DOHH2 (cell line): ENCODE measurements at regions not wholly inside any gene's neighbourhood (a gene's known extent, or its start where the extent isn't known, plus 50 kb on each side); places are given as distances from the start of the nearest gene placed in this dataset.

ENCODE experiments used
- H3F3A ChIP-seq: fragments of 200-600 bp; sonication (generic), shearing (Covaris generic); 2 replicates; pipeline ENCODE4 v1.6.0; 2016; ENCODE audit warnings: antibody characterized with exemption, mild to moderate bottlenecking; ENCODE audit not compliant: control insufficient read depth, insufficient read depth
- H3K27ac ChIP-seq: fragments of 200-600 bp; sonication (generic); 2 replicates; pipeline ENCODE4 v1.5.1; 2014; ENCODE audit warnings: low read depth, mild to moderate bottlenecking, low read length, moderate library complexity
- H3K27me3 ChIP-seq: fragments of 200-600 bp; sonication (generic); 2 replicates; pipeline ENCODE4 v1.6.1; 2014; ENCODE audit warnings: mild to moderate bottlenecking, low read length, mixed read lengths; ENCODE audit not compliant: control insufficient read depth
- H3K36me3 ChIP-seq: fragments of 200-600 bp; sonication (generic); 2 replicates; pipeline ENCODE4 v1.6.1; 2014; ENCODE audit warnings: mild to moderate bottlenecking, low read length, moderate library complexity, mixed read lengths; ENCODE audit not compliant: control insufficient read depth
- H3K4me1 ChIP-seq: fragments of 200-600 bp; sonication (generic); 2 replicates; pipeline ENCODE4 v1.6.1; 2014; ENCODE audit warnings: mild to moderate bottlenecking, low read length, mixed read lengths; ENCODE audit not compliant: control insufficient read depth
- H3K4me2 ChIP-seq: fragments of 200-600 bp; sonication (generic); 2 replicates; pipeline ENCODE4 v1.6.0; 2014; ENCODE audit warnings: mild to moderate bottlenecking, low read length, moderate library complexity
- H3K4me3 ChIP-seq: fragments of 200-600 bp; sonication (generic); 2 replicates; pipeline ENCODE4 v1.5.1; 2014; ENCODE audit warnings: mild to moderate bottlenecking, low read length, mixed read lengths
- H3K79me2 ChIP-seq: fragments of 200-600 bp; sonication (generic); 2 replicates; pipeline ENCODE4 v1.6.1; 2014; ENCODE audit warnings: mild to moderate bottlenecking, low read length, mixed read lengths; ENCODE audit not compliant: control insufficient read depth
- H3K9me2 ChIP-seq: fragments of 200-600 bp; sonication (generic); replicated peaks from 2 replicates; pipeline ENCODE4 v1.6.1; 2014; ENCODE audit warnings: mild to moderate bottlenecking, low read length, mixed read lengths; ENCODE audit not compliant: control insufficient read depth
- H3K9me3 ChIP-seq: fragments of 200-600 bp; sonication (generic); 2 replicates; pipeline ENCODE4 v1.6.1; 2014; ENCODE audit warnings: antibody characterized with exemption, low read length, mixed read lengths; ENCODE audit not compliant: control insufficient read depth, insufficient read depth
- H4K20me1 ChIP-seq: fragments of 200-600 bp; sonication (generic); 2 replicates; pipeline ENCODE4 v1.6.0; 2014; ENCODE audit warnings: low read depth, mild to moderate bottlenecking, antibody characterized with exemption, low read length, moderate library complexity; ENCODE audit not compliant: control insufficient read depth, insufficient read depth
- EZH2phosphoT487 ChIP-seq: fragments of 200-600 bp; sonication (generic); IDR thresholded peaks from 2 replicates; pipeline ENCODE4 v1.6.1; 2017; ENCODE audit warnings: borderline replicate concordance, mild to moderate bottlenecking, antibody characterized with exemption, low read length, moderate library complexity, mixed read lengths
- TF ChIP-seq, protein P1 (sequence below): fragments of 200-600 bp; sonication (generic); IDR thresholded peaks from one replicate; pipeline ENCODE4 v1.5.1; 2014; ENCODE audit warnings: antibody characterized with exemption, mild to moderate bottlenecking, low read depth, low read length; ENCODE audit not compliant: poor library complexity, severe bottlenecking

GRCh38 chr1:56331892-56332567, 247.3 kb downstream of the PLPP3 start:
- H3K36me3 ChIP-seq: no peaks in the 10 kb centered on the region
- no peaks in the 10 kb centered on the region for H3K79me2 ChIP-seq
- no peak overlapping the region for H3K27ac ChIP-seq
- no peak overlapping the region for H3K4me2 ChIP-seq
- no peaks in the 10 kb centered on the region for H3K9me2 ChIP-seq
- H4K20me1 ChIP-seq: no peaks in the 10 kb centered on the region
- TF ChIP-seq EZH2phosphoT487: no peak
- H3K4me1 ChIP-seq: no peaks in the 10 kb centered on the region
- H3K27me3 ChIP-seq: no peaks in the 10 kb centered on the region
- H3K4me3 ChIP-seq: no peak overlapping the region
- H3F3A ChIP-seq: no peaks in the 10 kb centered on the region
- no peaks in the 10 kb centered on the region for H3K9me3 ChIP-seq

DNA sequence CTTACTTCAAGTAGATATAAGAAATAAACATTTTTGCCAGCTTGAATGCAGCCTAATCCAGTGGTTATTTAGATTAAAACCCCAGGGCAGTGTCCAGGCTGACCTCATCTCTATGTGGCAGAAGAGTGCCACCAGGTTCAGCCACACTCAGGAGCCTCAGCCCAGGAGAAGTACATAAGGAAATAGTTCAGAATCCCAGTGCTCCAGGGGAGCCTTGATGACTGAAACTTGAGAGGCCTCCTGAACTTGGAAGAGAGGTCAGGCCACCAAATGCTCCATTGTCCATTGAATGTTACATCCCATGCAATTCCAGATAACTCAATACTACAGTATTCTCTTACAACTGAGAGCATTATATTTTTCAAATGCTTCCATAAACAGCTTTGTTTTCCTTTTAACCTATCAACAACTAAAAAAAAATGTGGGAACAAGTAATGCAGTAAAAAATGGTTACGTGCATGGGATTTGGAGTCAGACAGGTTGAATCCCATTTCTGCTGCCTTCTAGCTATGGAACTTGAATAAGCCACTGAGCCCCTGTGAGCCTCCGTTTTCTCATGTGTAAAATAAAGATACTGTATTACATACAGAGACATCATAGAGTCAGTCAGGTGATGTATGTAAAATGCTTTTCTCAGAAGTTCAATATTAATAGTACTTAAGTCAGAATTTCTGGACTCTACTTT, 248.0 kb downstream of the PLPP3 start:
- no peak for TF ChIP-seq EZH2phosphoT487
- TF ChIP-seq, protein P1, sequence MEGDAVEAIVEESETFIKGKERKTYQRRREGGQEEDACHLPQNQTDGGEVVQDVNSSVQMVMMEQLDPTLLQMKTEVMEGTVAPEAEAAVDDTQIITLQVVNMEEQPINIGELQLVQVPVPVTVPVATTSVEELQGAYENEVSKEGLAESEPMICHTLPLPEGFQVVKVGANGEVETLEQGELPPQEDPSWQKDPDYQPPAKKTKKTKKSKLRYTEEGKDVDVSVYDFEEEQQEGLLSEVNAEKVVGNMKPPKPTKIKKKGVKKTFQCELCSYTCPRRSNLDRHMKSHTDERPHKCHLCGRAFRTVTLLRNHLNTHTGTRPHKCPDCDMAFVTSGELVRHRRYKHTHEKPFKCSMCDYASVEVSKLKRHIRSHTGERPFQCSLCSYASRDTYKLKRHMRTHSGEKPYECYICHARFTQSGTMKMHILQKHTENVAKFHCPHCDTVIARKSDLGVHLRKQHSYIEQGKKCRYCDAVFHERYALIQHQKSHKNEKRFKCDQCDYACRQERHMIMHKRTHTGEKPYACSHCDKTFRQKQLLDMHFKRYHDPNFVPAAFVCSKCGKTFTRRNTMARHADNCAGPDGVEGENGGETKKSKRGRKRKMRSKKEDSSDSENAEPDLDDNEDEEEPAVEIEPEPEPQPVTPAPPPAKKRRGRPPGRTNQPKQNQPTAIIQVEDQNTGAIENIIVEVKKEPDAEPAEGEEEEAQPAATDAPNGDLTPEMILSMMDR: no peak
- H3K27ac ChIP-seq: no peak overlapping the region
- H3K27me3 ChIP-seq: no peaks in the 10 kb centered on the region
- H3K4me1 ChIP-seq: no peaks in the 10 kb centered on the region
- H3F3A ChIP-seq: no peaks in the 10 kb centered on the region
- H3K4me3 ChIP-seq: no peak overlapping the region
- H3K9me3 ChIP-seq: no peaks in the 10 kb centered on the region
- no peaks in the 10 kb centered on the region for H4K20me1 ChIP-seq
- no peaks in the 10 kb centered on the region for H3K79me2 ChIP-seq
- no peak overlapping the region for H3K4me2 ChIP-seq
- H3K9me2 ChIP-seq: no peaks in the 10 kb centered on the region
- no peaks in the 10 kb centered on the region for H3K36me3 ChIP-seq

- no peak overlapping the region for H3K4me3 ChIP-seq
- H3K4me1 ChIP-seq: no peaks in the 10 kb centered on the region
- H3K36me3 ChIP-seq: no peaks in the 10 kb centered on the region
- H4K20me1 ChIP-seq: no peaks in the 10 kb centered on the region
- H3K79me2 ChIP-seq: no peaks in the 10 kb centered on the region
- H3K9me2 ChIP-seq: no peaks in the 10 kb centered on the region
- no peak overlapping the region for H3K4me2 ChIP-seq
- H3K9me3 ChIP-seq: no peaks in the 10 kb centered on the region
- TF ChIP-seq, protein P1: no peak
- no peak for TF ChIP-seq EZH2phosphoT487
- no peaks in the 10 kb centered on the region for H3F3A ChIP-seq
- H3K27me3 ChIP-seq: no peaks in the 10 kb centered on the region
- H3K27ac ChIP-seq: no peak overlapping the region
These were observed 248.9 kb downstream of the PLPP3 start for GRCh38 chr1:56330391-56331026.

DNA sequence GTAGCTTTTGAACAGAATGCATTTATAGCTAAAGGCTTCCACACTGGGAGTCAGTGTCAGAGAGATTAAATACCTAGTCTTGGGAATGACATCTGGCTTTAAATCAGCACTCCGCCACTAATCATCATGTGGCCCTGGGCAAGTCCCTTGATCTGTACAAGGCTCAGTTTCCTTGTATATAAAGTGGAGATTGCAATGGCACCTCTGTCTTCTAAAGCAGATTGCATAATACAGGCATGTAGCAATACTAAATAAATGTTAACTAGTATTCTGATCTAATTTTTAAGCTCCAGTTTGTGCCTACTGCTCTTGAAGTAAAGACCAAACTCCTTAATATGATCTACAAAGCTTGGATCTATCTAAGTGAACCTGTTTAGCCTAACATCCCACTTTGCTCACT, 249.4 kb downstream of the PLPP3 start:
- Histone ChIP-seq H3K79me2 (no peaks in the 10 kb centered on the region), H3K4me1 (no peaks in the 10 kb centered on the region), H3K9me2 (no peaks in the 10 kb centered on the region), H3K36me3 (no peaks in the 10 kb centered on the region), H3K4me2 (no peak overlapping the region), H3K4me3 (no peak overlapping the region), H3F3A (no peaks in the 10 kb centered on the region), H3K9me3 (no peaks in the 10 kb centered on the region), H3K27ac (no peak overlapping the region), H4K20me1 (no peaks in the 10 kb centered on the region), H3K27me3 (no peaks in the 10 kb centered on the region)
- TF ChIP-seq, protein P1: no peak
- TF ChIP-seq EZH2phosphoT487: no peak
